EL (cell line): ENCODE measurements at regions not wholly inside any gene's neighbourhood (a gene's known extent, or its start where the extent isn't known, plus 50 kb on each side); places are given as distances from the start of the nearest gene placed in this dataset.
A peak's percentile ranks its signal among the peaks of the same experiment; 100 is the strongest.

Experiments used
- DNase-seq: peaks from one replicate; pipeline ENCODE4 v3.0.0-alpha.2; 2016

DNA sequence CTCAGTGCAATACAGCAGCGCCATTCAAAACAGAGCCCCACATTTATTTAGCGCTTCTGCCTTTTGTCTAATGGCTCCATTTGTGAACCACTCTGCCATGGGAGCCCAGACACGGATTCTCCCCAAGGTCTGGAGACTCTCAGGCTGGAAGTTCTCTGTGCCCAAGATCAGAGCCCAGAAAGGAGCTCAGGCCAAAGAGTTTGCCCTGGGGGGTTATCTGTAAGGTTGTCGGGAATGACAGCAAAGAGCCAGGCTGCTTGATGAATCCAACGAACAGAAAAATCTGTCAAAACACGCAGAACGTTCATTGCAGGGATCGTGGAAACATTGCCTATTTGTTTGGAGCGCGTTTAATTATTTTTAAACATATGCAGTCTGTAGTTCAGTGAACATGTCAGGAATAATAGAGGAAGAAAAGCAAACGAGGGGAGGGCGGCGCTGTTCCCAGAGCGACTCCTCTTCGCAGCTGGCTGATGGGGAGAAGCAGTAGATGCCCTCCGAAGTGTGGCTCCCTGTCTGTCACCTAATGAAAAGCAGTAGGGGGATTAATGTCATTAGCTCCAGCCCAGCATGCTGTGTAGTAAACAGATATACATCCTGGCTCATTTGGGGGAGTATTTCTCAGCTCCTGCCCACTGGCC, 464.9 kb upstream of the MPDZ start:
- no peak for DNase-seq

DNA sequence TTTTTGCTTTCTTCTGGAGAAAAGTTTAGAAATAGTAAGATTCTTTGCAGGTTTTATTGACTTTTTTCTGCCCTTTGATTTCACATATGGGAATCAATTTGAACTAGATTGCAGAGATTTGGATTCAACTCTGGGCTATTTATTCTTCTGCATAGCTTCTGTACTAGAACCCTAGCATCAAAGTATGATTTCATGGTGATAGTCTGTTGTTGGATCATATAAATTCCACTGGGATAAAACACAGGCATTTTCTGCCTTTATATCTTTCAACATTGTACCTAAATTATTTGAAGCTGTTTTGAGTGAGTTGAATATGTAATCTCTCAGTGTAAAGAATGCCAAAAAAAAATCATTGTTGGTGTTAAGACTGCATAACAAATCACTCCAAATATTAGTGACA, 458.4 kb upstream of the MPDZ start:
- DNase-seq, result no peak

DNA sequence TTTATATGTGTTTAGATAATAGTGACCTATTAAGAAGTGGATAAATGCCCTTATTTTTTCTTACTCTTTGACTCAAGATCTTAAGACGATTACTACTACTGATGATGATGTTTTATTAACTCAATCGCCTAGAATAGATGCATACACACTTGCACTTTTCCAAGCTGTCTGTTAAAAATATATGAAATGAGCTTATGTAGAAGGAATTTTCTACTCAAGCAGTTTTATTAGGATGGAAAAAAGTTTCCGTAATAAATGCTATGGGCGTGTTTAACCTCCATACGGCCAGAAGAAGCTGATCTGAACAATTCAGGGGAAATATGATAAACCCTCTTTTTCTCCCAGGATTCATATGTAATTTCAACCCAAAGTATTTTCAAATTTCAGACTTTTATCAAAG, 455.7 kb upstream of the MPDZ start:
- no peak for DNase-seq

DNA sequence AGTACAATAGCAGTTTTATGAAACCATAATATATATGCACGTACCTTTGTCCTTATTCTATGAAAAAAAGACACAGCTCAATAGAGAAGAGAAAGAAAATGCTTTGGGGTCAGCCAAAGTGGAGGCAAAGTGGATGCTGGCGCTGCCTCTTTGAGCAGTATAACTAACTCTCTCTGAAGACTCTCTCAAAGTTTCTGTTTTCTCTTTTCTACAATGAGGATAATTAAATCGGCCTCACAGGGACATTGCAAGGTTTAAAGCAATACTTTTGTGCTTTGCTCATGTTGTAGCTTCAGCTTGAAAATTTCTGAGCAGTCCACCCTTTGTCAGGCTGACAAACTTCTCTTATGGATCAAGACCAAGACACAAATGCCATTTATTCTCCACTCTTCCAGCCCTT, 455.1 kb upstream of the MPDZ start:
- no peak for DNase-seq

DNA sequence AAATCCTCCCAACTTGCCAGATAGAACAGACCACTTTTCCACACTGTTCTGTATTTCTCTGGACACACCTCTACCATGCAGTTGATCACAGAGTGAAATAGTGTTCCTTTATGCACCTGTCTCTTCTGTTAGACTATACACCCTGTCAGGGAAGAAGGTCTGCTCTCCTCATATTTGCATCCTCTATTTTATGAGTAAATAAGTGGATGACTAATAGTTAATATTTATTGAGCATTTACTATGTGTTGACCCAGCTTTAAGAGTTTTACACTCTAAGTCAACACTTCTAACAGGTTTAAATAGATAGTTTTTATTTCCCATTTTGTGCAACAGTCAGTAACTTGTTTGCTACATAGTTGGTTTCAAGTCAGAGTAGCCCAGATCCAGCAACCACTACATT, 452.8 kb upstream of the MPDZ start:
- no peak for DNase-seq

DNA sequence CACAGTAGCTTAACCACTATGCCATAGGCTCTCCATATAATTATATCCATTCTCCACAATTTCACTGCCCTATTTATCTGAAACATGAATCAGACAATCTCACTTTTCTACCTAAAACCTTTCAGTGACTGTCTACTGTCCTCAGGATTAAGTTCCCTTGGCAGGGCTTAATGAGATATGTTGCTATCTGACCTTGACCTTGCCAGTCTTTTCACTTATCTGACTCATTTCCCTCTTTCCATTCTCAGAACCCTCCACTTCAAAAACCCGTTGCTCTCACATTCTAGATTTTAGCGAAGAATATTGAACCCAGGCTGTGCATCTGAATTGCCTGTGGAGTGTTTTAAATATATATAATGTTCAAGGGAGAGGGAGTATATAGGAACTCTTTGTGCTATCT, 452.1 kb upstream of the MPDZ start:
- no peak for DNase-seq

DNA sequence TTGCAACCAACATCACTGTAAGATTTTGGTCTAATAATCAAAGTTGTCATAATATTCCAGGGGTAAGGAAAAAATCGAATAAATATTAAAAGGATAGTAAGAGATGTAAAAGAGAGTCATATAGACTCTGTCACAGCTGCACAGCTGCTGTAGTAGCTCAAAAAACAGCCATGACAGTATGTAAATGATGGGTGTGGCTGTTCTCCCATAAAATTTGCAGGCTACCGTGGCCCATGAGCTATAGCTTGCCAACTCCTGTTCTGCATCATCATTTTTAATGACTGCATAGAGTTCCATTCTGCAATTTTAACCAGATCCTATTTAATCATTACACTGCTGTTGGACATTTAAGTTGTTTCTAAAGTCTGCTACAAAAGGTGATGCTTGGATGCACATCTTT, 450.5 kb upstream of the MPDZ start:
- DNase-seq, result no peak

DNA sequence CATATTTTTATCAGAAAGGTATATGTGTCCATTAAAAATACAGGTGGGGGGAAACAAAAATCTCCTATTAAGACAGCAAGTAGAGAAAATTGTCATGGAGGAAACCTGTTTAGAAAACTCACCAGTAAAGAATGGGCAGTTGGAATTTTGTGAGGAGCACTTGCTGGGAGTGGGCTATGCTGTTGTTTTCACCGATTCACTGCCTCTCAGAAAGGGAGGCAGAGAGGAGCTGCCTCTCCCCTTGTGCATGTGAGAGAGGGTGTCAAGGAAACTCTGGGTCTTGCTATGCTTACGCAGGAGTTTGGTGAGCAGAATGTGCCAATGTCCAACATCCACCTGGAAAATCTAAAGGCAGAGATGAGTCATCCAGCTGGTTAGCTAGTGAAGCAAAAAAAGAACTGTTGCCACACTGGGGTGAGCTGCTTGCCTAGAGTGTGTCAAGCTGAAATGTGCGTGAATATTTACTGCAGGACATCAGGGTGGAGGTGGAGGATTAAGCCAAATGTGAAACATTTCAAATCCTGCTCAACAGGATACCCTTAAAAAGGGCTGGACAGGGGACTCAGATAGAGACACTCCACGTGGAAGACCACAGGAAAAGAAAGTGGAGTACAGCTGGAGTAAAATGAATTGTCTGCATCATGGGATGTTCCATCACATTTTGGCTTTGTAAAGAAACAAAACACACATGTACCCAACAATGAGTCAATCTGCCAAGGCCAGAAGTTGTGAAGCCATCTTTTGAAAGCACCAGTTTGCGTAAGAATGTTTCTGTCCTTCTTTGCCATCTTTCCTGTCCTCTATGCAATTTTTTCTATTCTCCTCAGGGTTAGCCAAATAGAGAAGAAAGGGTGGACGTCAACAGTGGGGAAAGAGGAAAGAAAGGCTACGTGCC, 449.7 kb upstream of the MPDZ start:
- peak; percentile 17 for DNase-seq

DNA sequence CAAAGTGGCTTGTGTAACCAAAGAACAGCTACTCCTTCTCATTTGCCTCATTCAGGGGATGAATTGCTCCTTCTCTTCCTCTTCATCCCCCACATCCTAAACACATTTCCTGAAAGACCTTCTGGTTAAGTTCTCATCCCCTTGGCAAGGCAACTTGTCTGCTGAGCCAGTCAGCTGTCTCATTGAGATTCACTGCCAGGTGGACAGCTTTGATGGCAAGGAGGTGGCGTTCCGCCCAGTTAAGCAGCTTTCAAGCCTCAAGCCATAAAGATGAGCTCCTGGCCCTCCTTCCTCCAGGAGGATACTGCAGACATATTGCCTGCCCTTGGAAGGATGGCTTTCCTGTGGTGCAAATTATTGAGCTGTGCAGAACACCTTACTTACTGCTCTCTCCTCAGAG, 448.6 kb upstream of the MPDZ start:
- DNase-seq, result no peak

DNA sequence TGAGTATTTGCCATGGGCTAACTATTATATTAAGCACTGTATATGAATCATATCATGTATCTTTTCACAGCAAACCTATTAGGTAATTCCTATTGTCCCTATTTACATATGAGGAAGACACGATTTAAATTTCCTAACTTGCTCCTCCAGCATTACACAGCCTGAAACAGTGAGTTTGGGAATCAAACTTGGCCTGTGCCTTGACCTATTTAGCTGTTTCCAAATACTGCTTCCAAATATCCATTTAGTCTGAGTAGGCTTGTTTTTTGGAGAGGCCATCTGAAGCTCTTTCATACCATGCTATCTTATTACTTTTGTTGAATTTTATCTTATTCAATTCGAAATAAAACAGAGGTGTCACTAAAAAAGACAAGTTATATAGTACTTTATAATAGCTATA, 447.3 kb upstream of the MPDZ start:
- DNase-seq, result no peak

DNA sequence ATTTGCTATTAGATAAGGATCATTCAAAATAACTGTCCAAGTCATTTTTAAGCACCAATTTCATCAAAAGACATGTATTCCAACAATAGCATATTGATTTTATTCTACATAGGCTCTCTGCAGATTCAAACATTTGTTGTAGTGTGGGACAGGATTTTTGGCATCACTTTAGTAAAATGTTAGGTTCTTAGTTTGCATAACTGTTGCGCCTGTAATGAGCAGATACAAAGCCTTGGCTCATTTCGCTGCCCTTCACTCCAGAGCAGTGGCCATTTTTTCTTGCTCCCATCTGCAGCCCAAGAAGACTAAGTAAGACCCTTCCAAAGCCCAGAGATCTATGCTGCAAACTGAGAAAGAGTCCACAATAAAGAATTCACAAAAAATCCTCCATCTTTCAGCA, 446.0 kb upstream of the MPDZ start:
- DNase-seq, result no peak

DNA sequence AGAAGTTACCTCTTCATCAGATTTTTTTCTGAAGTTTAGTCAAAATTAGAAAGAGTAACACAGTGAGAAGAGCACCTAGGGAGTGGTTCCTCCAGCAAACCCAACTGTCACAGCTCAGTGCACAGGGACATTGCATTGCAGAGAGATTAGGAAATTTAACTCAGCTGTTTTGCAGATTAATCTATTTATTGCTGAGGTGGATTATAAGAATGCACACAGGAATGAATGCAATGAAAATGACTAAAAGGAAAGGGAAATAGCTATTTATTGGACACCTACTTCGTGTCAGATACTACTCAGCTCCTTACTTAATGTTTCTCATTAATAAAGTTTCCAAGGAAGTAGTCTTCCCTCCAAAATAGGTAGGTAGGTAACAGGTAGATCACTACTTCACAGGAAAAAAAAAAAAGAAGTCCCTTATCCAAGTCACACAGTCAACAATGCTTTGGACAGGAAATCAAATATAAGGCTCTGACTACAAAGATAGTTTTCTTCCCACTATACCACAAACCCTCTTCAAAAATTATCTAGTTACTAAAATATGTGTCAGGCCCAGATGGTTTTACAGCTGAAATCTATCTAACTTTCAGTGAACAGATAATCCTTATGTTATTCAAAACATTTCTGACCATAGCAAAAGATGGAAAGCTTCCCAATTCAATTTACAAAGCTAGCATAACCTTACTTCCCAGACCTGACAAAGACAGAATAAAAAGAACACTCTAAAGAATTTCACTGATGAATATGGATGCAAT, 442.2 kb upstream of the MPDZ start:
- DNase-seq, result peak; percentile 75

DNA sequence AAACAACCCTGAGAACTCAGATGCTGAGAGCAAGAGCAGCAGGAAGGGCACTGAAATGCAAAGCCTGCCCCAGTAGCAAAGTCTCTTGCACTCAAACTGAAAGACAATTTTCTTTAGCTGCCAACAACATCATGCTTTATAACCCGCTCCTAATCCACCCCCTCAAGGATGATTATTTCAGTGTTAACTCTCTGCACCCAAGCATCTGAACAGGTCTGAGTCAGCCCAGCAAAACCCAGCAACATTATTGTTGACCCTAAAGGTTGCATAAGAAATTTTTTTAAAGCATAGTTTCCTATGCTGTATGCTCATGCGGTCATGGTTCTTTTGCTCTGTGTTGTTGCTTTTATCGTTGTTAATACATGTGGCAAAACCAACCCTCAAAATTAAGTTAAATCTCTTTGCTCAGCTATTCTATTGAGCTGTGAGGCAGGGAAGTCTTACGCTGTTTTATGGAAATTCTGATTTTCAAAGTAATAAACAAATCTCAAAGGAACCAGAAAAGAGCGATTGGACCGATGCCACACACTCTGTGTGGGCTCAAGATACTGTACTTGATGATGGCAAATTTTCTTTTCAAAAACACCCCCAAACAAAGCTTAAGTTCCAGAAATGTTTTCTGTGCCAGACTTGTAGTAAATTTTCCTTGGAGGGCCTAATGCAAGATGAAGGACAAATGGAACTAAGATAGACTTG, 440.6 kb upstream of the MPDZ start:
- DNase-seq, result peak; percentile 82

DNA sequence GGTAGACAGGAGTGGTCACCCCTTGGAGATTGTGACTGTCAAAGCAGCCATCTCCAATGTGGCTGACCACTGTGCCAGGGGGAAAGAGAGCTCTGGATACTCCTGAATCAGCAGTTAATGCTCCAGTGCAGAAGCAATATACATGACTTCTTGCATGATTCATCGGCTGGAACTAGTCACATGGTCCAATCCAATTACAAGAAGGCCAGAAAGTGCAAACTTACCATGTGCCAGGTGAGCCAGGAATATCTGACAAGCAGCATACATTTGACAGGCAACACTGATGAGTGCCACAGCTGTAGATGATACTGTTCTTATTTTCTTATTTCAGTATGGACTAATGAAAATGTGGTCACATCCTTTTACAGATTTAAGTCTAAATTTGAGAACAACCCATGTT, 440.0 kb upstream of the MPDZ start:
- DNase-seq, result peak; percentile 31

DNA sequence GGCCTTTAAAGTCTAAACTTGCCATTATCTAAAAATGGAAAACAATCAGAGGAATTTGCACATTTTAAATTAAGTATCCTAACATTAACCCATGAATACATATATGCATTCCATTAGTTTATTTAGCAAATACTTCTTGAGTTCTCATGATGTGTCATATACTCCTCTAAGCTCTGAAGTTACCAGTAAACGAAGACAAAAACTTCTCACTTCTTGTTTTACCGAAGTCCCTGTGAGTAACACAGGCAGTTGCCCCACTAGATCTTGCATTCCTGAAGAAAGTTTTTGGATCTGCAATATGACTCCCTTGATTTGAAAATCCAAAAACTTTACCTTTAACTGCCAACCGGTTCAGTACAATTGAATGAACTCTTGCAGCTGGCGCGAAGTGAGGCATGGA, 439.0 kb upstream of the MPDZ start:
- DNase-seq, result peak; percentile 45

DNA sequence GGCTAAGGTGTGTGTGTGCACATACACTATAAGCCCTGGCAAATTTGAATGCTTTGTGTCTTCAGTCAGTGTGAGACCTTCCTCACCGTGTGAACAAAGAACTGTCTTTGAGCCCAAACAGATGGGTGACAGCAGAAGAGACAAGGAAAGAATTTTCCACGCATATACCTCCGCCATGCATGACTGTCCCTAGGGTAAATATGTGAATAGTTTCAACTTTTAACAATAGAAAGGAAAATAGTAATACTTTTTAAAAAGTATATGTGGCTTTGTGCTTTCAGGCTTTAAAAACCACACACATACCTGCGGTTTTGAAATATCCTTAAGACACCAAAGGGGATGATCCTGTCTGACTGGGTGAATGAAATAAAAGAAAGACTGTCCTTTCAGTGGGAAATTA, 438.6 kb upstream of the MPDZ start:
- DNase-seq, result peak; percentile 35

DNA sequence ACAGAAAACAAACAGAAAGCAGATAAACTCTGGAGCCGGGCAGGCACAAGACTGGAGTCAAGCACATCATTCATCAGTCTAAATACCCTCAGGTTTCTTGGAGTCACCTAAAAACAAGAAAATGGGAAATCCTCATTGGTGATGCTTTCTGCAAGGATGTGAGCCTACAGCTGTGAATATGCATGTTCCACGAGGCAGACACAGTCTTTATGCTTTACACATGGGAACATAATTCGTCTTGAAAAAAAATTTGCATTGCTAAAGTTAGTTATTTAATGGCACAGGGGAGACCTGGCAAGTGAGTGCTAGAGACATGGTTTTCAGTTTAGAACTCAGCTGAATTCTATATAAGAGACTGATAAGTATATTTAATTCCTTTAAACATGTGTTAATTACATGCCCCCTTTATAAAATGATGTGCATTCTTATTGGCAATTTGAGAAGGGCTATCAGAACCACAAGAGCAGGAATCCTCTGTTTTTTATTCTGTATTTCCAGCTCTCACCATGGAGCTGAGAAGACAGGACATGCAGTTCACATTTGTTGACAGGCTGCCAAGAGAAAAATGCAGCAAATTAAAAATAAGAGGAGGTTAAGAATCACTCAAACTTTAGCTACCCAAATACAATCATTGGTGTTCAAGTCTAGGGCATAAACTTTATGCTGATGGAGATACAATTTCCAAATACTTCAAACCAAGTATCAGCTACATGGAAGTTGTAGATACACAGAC, 438.0 kb upstream of the MPDZ start:
- peak; percentile 20 for DNase-seq

DNA sequence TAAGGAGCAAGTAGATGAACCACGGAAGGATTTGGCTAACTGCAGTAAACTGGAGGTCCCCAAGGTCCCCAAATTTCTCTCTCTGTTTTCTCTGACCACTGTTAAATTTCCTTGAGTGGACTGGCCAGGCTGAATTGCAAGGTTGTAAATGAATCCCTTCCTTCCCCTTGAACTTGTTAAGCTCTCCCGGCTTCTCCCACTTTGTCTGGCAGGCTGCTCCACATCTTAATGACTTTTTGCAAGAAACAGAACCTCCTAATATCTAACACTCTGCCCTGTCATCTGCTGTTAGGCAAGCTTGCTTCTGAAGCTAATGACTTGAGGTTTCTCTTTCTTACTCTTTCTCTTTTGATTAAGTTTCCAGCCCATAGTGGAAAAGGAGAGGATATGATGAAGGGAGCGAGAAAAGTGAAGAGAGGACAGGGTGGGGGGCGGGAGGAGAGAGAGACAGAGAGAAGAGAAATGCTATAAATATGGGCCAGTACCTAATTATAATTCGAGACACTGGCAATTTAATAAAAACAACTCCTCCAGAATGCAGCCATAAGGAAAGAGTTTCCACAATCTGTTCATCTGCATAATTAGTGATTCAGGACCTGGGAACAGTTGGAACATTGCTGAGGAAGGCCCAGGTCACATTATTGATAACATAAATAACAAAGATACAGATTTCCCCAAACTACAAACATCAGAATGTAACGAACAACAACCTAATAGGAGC, 437.3 kb upstream of the MPDZ start:
- DNase-seq, result no peak

DNA sequence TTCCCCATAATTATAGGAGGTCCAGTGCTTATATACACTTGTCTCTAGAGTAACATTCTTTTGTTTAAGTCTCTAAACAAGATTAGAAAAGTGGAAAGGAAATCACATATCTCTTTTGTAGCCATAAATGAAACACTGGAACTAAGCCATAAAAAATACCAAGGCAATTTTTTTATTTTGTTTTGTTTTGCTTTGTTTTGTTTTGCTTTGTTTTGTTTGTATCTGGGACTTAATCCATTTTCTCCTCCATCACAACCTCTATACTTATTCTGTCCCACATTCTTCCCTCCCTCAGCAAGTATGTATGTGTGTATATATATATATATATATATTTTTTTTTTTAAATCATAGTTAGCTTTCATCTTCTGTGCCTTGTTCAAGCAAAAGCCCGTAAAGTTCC, 436.6 kb upstream of the MPDZ start:
- no peak for DNase-seq

DNA sequence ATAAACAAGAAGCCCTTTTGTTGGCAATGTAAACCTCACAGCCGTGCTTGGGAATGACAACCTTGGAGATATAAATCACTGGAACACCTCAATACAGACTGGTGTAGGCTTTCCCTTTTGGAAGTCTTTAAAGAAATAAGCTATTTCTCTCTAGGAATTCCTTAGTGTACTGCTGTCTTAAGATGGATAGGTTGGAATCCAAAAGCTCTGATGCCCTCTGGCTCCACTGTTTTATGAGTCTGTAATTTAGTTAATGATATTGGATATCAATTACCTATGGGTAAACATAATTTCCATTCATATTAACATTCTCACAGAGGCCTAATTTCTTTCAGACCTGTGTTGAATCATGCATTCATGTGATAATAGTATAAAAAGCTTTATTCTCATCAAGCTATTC, 435.9 kb upstream of the MPDZ start:
- no peak for DNase-seq

DNA sequence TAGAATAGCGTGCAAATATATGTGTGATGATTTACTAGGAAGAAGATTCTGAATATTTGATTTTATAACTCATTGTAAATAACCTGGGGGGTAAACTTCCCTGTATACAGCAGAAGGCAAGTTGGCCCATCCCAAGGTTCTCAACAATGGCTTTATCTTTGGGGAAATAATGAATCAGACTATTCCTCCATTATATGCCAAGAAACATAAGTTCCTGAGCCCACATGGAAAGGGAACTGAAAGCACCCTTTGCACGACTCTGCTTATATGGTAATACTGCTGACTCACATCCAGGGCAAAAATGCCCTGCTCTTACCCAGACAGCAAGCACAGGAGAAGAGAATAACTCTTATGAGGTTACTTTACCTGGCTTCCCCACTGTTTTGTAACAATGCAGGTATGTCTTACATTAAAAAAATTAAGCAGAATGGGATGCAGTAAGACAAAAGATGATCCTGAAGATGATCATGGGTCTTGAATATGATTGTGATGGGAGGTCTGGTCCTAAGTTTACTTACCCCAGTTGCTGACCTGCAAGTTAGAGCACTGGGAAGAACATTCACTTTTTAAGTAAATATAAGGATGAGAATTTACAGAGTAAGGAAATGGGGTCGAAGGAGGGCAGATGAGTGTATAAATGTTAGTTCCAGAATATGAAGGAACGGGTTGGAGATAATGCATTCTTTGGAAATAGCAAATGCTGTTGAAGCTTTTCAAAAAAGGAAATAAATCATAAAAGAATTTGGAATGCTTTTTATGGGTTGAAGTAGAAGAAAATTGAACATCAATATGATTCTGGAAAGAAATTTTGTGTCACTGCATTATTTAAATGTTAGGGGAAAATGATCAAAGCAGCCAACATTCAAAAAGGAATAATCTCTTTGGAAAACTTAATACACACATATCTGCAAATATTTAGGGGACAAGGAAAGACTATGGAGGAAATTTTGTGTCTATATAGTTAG, 428.4 kb upstream of the MPDZ start:
- DNase-seq, result peak; percentile 30
